ENCODE measurements at regions not wholly inside any gene's neighbourhood (a gene's known extent, or its start where the extent isn't known, plus 50 kb on each side); places are given as distances from the start of the nearest gene placed in this dataset.
"Not testable (repeated sequence)": the region's sequence is repeated elsewhere in the genome, so short reads cannot be mapped to it uniquely, and the experiment has no call there.

GRCh38 chrX:119296973-119297372 lies 60.9 kb downstream of the PGRMC1 start:
- not testable (repeated sequence) for FAIRE-seq; H3K4me3 ChIP-seq (ENCODE audit: low read depth, low read length); H3K36me3 ChIP-seq (ENCODE audit: control insufficient read depth, insufficient read depth, low read length); DNase-seq (ENCODE audit: low read depth); H3K27me3 ChIP-seq (ENCODE audit: control insufficient read depth, insufficient read depth, low read length)

DNA sequence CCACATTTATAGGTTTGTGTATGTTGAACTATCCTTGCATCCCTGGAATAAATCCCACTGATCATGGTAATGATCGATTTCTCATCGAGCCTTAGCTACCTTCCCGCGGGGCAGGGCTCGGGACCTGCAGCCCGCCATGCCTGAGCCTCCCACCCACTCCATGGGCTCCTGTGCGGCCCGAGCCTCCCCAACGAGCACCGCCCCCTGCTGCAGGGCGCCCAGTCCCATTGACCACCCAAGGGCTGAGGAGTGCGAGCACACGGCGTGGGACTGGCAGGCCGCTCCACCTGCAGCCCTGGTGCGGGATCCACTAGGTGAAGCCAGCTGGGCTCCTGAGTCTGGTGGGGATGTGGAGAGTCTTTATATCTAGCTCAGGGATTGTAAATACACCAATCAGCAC lies 63.7 kb downstream of the PGRMC1 start:
- H3K4me3 ChIP-seq (ENCODE audit: low read depth, low read length); DNase-seq (ENCODE audit: low read depth); H3K27me3 ChIP-seq (ENCODE audit: control insufficient read depth, insufficient read depth, low read length); FAIRE-seq; H3K36me3 ChIP-seq (ENCODE audit: control insufficient read depth, insufficient read depth, low read length): not testable (repeated sequence)

DNA sequence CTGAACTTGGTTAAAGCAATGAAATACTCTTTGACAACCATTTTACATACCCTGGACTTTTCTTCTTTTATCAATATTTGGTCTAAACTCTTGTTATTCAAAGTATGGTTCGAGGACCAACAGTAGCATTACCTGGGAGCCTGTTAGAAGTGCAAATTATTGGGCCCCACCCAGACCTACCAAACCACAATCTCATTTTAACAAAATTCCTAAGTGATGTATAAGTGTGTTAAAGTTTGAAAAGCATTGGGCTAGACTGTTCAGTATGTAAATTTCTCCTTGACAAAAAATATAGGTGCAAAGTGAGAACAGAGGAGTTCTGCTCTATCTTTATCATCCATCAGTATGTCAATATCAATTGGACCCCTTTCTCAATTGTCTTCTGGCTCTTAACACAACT lies 67.1 kb downstream of the PGRMC1 start:
- peak; percentile 10 for DNase-seq (ENCODE audit: low read depth)
- Histone ChIP-seq H3K36me3 (ENCODE audit: control insufficient read depth, insufficient read depth, low read length) (no peaks in the 10 kb centered on the region), H3K27me3 (ENCODE audit: control insufficient read depth, insufficient read depth, low read length) (no peaks in the 10 kb centered on the region), H3K4me3 (ENCODE audit: low read depth, low read length) (no peak overlapping the region)
- no peak for FAIRE-seq
- TF ChIP-seq, protein P1, sequence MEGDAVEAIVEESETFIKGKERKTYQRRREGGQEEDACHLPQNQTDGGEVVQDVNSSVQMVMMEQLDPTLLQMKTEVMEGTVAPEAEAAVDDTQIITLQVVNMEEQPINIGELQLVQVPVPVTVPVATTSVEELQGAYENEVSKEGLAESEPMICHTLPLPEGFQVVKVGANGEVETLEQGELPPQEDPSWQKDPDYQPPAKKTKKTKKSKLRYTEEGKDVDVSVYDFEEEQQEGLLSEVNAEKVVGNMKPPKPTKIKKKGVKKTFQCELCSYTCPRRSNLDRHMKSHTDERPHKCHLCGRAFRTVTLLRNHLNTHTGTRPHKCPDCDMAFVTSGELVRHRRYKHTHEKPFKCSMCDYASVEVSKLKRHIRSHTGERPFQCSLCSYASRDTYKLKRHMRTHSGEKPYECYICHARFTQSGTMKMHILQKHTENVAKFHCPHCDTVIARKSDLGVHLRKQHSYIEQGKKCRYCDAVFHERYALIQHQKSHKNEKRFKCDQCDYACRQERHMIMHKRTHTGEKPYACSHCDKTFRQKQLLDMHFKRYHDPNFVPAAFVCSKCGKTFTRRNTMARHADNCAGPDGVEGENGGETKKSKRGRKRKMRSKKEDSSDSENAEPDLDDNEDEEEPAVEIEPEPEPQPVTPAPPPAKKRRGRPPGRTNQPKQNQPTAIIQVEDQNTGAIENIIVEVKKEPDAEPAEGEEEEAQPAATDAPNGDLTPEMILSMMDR (IDR thresholded peaks at IDR 0.05; ENCODE audit: insufficient read depth, low read length, severe bottlenecking), result no peak

DNA sequence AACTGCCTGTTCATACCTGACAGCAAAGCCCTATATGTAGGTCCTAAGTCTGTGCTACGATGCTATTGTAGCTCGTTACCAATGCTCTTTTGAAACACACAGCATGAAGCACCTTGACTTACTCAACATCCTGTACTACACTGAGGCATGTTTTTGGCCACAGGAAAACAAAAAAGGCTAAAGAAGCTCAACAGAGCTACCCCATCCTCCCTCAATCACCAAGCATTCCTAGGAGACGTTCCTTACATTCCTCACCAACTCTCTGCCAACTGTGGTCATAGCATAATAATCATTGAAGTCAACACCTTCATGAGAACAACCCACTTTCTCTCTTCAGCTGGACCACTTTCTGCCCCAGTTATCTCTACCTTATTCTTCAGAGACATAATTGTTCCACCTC lies 73.7 kb upstream of the SLC25A43 start:
- TF ChIP-seq, protein P1 (IDR thresholded peaks at IDR 0.05; ENCODE audit: insufficient read depth, low read length, severe bottlenecking), result no peak
- FAIRE-seq, result peak; percentile 83
- DNase-seq (ENCODE audit: low read depth), result peak; percentile 50

GRCh38 chrX:119331873-119332272 lies 67.3 kb upstream of the SLC25A43 start:
- not testable (repeated sequence) for H3K36me3 ChIP-seq (ENCODE audit: control insufficient read depth, insufficient read depth, low read length); H3K4me3 ChIP-seq (ENCODE audit: low read depth, low read length); DNase-seq (ENCODE audit: low read depth); H3K27me3 ChIP-seq (ENCODE audit: control insufficient read depth, insufficient read depth, low read length); FAIRE-seq

More for the DNA sequence above, 73.7 kb upstream of the SLC25A43 start:
- Histone ChIP-seq H3K27me3 (ENCODE audit: control insufficient read depth, insufficient read depth, low read length) (no peaks in the 10 kb centered on the region), H3K36me3 (ENCODE audit: control insufficient read depth, insufficient read depth, low read length) (no peaks in the 10 kb centered on the region), H3K4me3 (ENCODE audit: low read depth, low read length) (no peak overlapping the region)

GRCh38 chrX:119332855-119333720 lies 66.0 kb upstream of the SLC25A43 start:
- not testable (repeated sequence) for DNase-seq (ENCODE audit: low read depth); FAIRE-seq; H3K4me3 ChIP-seq (ENCODE audit: low read depth, low read length); H3K36me3 ChIP-seq (ENCODE audit: control insufficient read depth, insufficient read depth, low read length); H3K27me3 ChIP-seq (ENCODE audit: control insufficient read depth, insufficient read depth, low read length)

DNA sequence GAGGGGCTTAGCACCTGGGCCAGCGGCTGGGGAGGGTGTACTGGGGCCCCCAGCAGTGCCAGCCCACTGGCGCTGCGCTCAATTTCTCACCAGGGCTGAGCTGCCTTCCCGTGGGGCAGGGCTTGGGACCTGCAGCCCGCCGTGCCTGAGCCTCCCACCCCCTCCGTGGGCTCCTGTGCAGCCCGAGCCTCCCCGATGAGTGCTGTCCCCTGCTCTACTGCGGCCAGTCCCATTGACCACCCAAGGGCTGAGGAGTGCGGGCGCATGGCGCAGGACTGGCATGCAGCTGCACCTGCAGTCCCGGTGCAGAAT lies 65.5 kb upstream of the SLC25A43 start:
- not testable (repeated sequence) for H3K4me3 ChIP-seq (ENCODE audit: low read depth, low read length); DNase-seq (ENCODE audit: low read depth); H3K27me3 ChIP-seq (ENCODE audit: control insufficient read depth, insufficient read depth, low read length); H3K36me3 ChIP-seq (ENCODE audit: control insufficient read depth, insufficient read depth, low read length); FAIRE-seq

- H3K27me3 ChIP-seq (ENCODE audit: control insufficient read depth, insufficient read depth, low read length); H3K4me3 ChIP-seq (ENCODE audit: low read depth, low read length); H3K36me3 ChIP-seq (ENCODE audit: control insufficient read depth, insufficient read depth, low read length); FAIRE-seq; DNase-seq (ENCODE audit: low read depth): not testable (repeated sequence)
Measured at GRCh38 chrX:119334468-119335050, 64.6 kb upstream of the SLC25A43 start.

- Histone ChIP-seq H3K36me3 (ENCODE audit: control insufficient read depth, insufficient read depth, low read length) (no peaks in the 10 kb centered on the region), H3K27me3 (ENCODE audit: control insufficient read depth, insufficient read depth, low read length) (no peaks in the 10 kb centered on the region), H3K4me3 (ENCODE audit: low read depth, low read length) (no peak overlapping the region)
- TF ChIP-seq, protein P1 (IDR thresholded peaks at IDR 0.05; ENCODE audit: insufficient read depth, low read length, severe bottlenecking), result no peak
- FAIRE-seq (no peak), DNase-seq (ENCODE audit: low read depth) (no peak)
Measured at GRCh38 chrX:119337201-119337600, 61.9 kb upstream of the SLC25A43 start.
